ENCODE measurements at regions not wholly inside any gene's neighbourhood (a gene's known extent, or its start where the extent isn't known, plus 50 kb on each side); places are given as distances from the start of the nearest gene placed in this dataset.
"Not testable (repeated sequence)": the region's sequence is repeated elsewhere in the genome, so short reads cannot be mapped to it uniquely, and the experiment has no call there.

GRCh38 chr2:166665991-166666940 is 172.2 kb upstream of the SCN7A start:
- no peak overlapping the region for H3K9ac ChIP-seq (ENCODE audit: low read length)
- no peak overlapping the region for H3K27ac ChIP-seq (ENCODE audit: low read length)
- H3K36me3 ChIP-seq (ENCODE audit: control insufficient read depth, low read depth, low read length), result no peaks in the 10 kb centered on the region
- no peaks in the 10 kb centered on the region for H3K27me3 ChIP-seq (ENCODE audit: control insufficient read depth, insufficient read depth, low read length)
- no peaks in the 10 kb centered on the region for H3K4me1 ChIP-seq (ENCODE audit: control insufficient read depth, low read depth, low read length)
- H3K9me3 ChIP-seq (ENCODE audit: control insufficient read depth, low read depth, low read length), result no peaks in the 10 kb centered on the region
- H3K4me3 ChIP-seq (ENCODE audit: low read length), result no peak overlapping the region

- Histone ChIP-seq H3K9ac (ENCODE audit: low read length) (no peak overlapping the region), H3K4me1 (ENCODE audit: control insufficient read depth, low read depth, low read length) (no peaks in the 10 kb centered on the region), H3K4me3 (ENCODE audit: low read length) (no peak overlapping the region), H3K36me3 (ENCODE audit: control insufficient read depth, low read depth, low read length) (no peaks in the 10 kb centered on the region), H3K27ac (ENCODE audit: low read length) (no peak overlapping the region), H3K27me3 (ENCODE audit: control insufficient read depth, insufficient read depth, low read length) (no peaks in the 10 kb centered on the region), H3K9me3 (ENCODE audit: control insufficient read depth, low read depth, low read length) (no peaks in the 10 kb centered on the region)
Measured at GRCh38 chr2:166661824-166662223, 167.8 kb upstream of the SCN7A start.

GRCh38 chr2:166661391-166661790 is 167.3 kb upstream of the SCN7A start:
- Histone ChIP-seq H3K9ac (ENCODE audit: low read length) (no peak overlapping the region), H3K4me1 (ENCODE audit: control insufficient read depth, low read depth, low read length) (no peaks in the 10 kb centered on the region), H3K27ac (ENCODE audit: low read length) (no peak overlapping the region)

GRCh38 chr2:166658901-166659300 is 164.9 kb upstream of the SCN7A start:
- Histone ChIP-seq H3K9ac (ENCODE audit: low read length) (no peak overlapping the region), H3K27ac (ENCODE audit: low read length) (no peak overlapping the region), H3K27me3 (ENCODE audit: control insufficient read depth, insufficient read depth, low read length) (no peaks in the 10 kb centered on the region), H3K36me3 (ENCODE audit: control insufficient read depth, low read depth, low read length) (no peaks in the 10 kb centered on the region), H3K4me3 (ENCODE audit: low read length) (no peak overlapping the region), H3K9me3 (ENCODE audit: control insufficient read depth, low read depth, low read length) (no peaks in the 10 kb centered on the region), H3K4me1 (ENCODE audit: control insufficient read depth, low read depth, low read length) (no peaks in the 10 kb centered on the region)

More at GRCh38 chr2:166661391-166661790, 167.3 kb upstream of the SCN7A start:
- Histone ChIP-seq H3K4me3 (ENCODE audit: low read length) (no peak overlapping the region), H3K36me3 (ENCODE audit: control insufficient read depth, low read depth, low read length) (no peaks in the 10 kb centered on the region), H3K27me3 (ENCODE audit: control insufficient read depth, insufficient read depth, low read length) (no peaks in the 10 kb centered on the region), H3K9me3 (ENCODE audit: control insufficient read depth, low read depth, low read length) (no peaks in the 10 kb centered on the region)

GRCh38 chr2:166653185-166653813 is 159.2 kb upstream of the SCN7A start:
- Histone ChIP-seq H3K27me3 (ENCODE audit: control insufficient read depth, insufficient read depth, low read length) (no peaks in the 10 kb centered on the region), H3K4me3 (ENCODE audit: low read length) (no peak overlapping the region), H3K9me3 (ENCODE audit: control insufficient read depth, low read depth, low read length) (no peaks in the 10 kb centered on the region), H3K27ac (ENCODE audit: low read length) (no peak overlapping the region), H3K9ac (ENCODE audit: low read length) (no peak overlapping the region), H3K4me1 (ENCODE audit: control insufficient read depth, low read depth, low read length) (no peaks in the 10 kb centered on the region), H3K36me3 (ENCODE audit: control insufficient read depth, low read depth, low read length) (no peaks in the 10 kb centered on the region)

GRCh38 chr2:166651991-166652390 is 157.9 kb upstream of the SCN7A start:
- H3K36me3 ChIP-seq (ENCODE audit: control insufficient read depth, low read depth, low read length), result no peaks in the 10 kb centered on the region
- no peak overlapping the region for H3K27ac ChIP-seq (ENCODE audit: low read length)
- H3K9ac ChIP-seq (ENCODE audit: low read length), result no peak overlapping the region
- no peaks in the 10 kb centered on the region for H3K4me1 ChIP-seq (ENCODE audit: control insufficient read depth, low read depth, low read length)
- no peaks in the 10 kb centered on the region for H3K27me3 ChIP-seq (ENCODE audit: control insufficient read depth, insufficient read depth, low read length)
- no peaks in the 10 kb centered on the region for H3K9me3 ChIP-seq (ENCODE audit: control insufficient read depth, low read depth, low read length)
- H3K4me3 ChIP-seq (ENCODE audit: low read length), result no peak overlapping the region

GRCh38 chr2:166651080-166651675 is 157.1 kb upstream of the SCN7A start:
- H3K9me3 ChIP-seq (ENCODE audit: control insufficient read depth, low read depth, low read length), result no peaks in the 10 kb centered on the region
- H3K36me3 ChIP-seq (ENCODE audit: control insufficient read depth, low read depth, low read length), result no peaks in the 10 kb centered on the region
- no peak overlapping the region for H3K27ac ChIP-seq (ENCODE audit: low read length)
- no peaks in the 10 kb centered on the region for H3K27me3 ChIP-seq (ENCODE audit: control insufficient read depth, insufficient read depth, low read length)
- H3K4me3 ChIP-seq (ENCODE audit: low read length), result no peak overlapping the region
- no peak overlapping the region for H3K9ac ChIP-seq (ENCODE audit: low read length)
- H3K4me1 ChIP-seq (ENCODE audit: control insufficient read depth, low read depth, low read length), result no peaks in the 10 kb centered on the region

- Histone ChIP-seq H3K4me1 (ENCODE audit: control insufficient read depth, low read depth, low read length) (no peaks in the 10 kb centered on the region), H3K4me3 (ENCODE audit: low read length) (no peak overlapping the region), H3K9me3 (ENCODE audit: control insufficient read depth, low read depth, low read length) (no peaks in the 10 kb centered on the region), H3K36me3 (ENCODE audit: control insufficient read depth, low read depth, low read length) (no peaks in the 10 kb centered on the region), H3K9ac (ENCODE audit: low read length) (no peak overlapping the region), H3K27me3 (ENCODE audit: control insufficient read depth, insufficient read depth, low read length) (no peaks in the 10 kb centered on the region), H3K27ac (ENCODE audit: low read length) (no peak overlapping the region)
Measured at GRCh38 chr2:166647935-166648334, 153.9 kb upstream of the SCN7A start.

- Histone ChIP-seq H3K9me3 (ENCODE audit: control insufficient read depth, low read depth, low read length) (peaks cover 2% of the 10 kb centered on the region), H3K27ac (ENCODE audit: low read length) (no peak overlapping the region), H3K4me1 (ENCODE audit: control insufficient read depth, low read depth, low read length) (no peaks in the 10 kb centered on the region)
Measured at GRCh38 chr2:166643980-166644379, 149.9 kb upstream of the SCN7A start.

GRCh38 chr2:166641516-166641915 is 147.5 kb upstream of the SCN7A start:
- H3K4me1 ChIP-seq (ENCODE audit: control insufficient read depth, low read depth, low read length); H3K27ac ChIP-seq (ENCODE audit: low read length); H3K27me3 ChIP-seq (ENCODE audit: control insufficient read depth, insufficient read depth, low read length); H3K36me3 ChIP-seq (ENCODE audit: control insufficient read depth, low read depth, low read length); H3K9me3 ChIP-seq (ENCODE audit: control insufficient read depth, low read depth, low read length); H3K4me3 ChIP-seq (ENCODE audit: low read length); H3K9ac ChIP-seq (ENCODE audit: low read length): not testable (repeated sequence)

More at GRCh38 chr2:166643980-166644379, 149.9 kb upstream of the SCN7A start:
- H3K9ac ChIP-seq (ENCODE audit: low read length), result no peak overlapping the region
- no peaks in the 10 kb centered on the region for H3K27me3 ChIP-seq (ENCODE audit: control insufficient read depth, insufficient read depth, low read length)
- H3K4me3 ChIP-seq (ENCODE audit: low read length), result no peak overlapping the region
- no peaks in the 10 kb centered on the region for H3K36me3 ChIP-seq (ENCODE audit: control insufficient read depth, low read depth, low read length)

GRCh38 chr2:166637051-166637450 is 143.0 kb upstream of the SCN7A start:
- Histone ChIP-seq H3K27me3 (ENCODE audit: control insufficient read depth, insufficient read depth, low read length) (no peaks in the 10 kb centered on the region), H3K9me3 (ENCODE audit: control insufficient read depth, low read depth, low read length) (peaks cover 2% of the 10 kb centered on the region), H3K4me1 (ENCODE audit: control insufficient read depth, low read depth, low read length) (peaks cover 3% of the 10 kb centered on the region), H3K9ac (ENCODE audit: low read length) (no peak overlapping the region), H3K4me3 (ENCODE audit: low read length) (no peak overlapping the region), H3K27ac (ENCODE audit: low read length) (no peak overlapping the region), H3K36me3 (ENCODE audit: control insufficient read depth, low read depth, low read length) (no peaks in the 10 kb centered on the region)
